GM23338 (cell line): ENCODE measurements at regions not wholly inside any gene's neighbourhood (a gene's known extent, or its start where the extent isn't known, plus 50 kb on each side); places are given as distances from the start of the nearest gene placed in this dataset.

Experiments used
- ATAC-seq: fragments of 200-7000 bp; cut with Tn5 transposase; 3 replicates; pipeline ENCODE4 v1.9.1; 2020
- DNase-seq: peaks from one replicate; pipeline ENCODE4 v3.0.0-alpha.2; 2015; ENCODE audit warnings: low spot score
- H2AFZ ChIP-seq: fragments of 200-600 bp; sonication (generic); 2 replicates; pipeline ENCODE4 v1.8.0; 2016; ENCODE audit warnings: antibody characterized with exemption, mild to moderate bottlenecking, moderate library complexity
- H3F3A ChIP-seq: fragments of 200-600 bp; sonication (generic); replicated peaks from 2 replicates; pipeline ENCODE4 v1.8.0; 2017; ENCODE audit warnings: antibody characterized with exemption, mixed run types, low read depth
- H3K27ac ChIP-seq: fragments of 200-600 bp; sonication (generic); 2 replicates; pipeline ENCODE4 v1.6.1; 2016; ENCODE audit warnings: low read depth
- H3K27me3 ChIP-seq: fragments of 200-600 bp; sonication (generic); 2 replicates; pipeline ENCODE4 v1.8.0; 2016; ENCODE audit warnings: mild to moderate bottlenecking, mixed run types, moderate library complexity; ENCODE audit not compliant: insufficient read depth
- H3K36me3 ChIP-seq: fragments of 200-600 bp; sonication (generic); 2 replicates; pipeline ENCODE4 v1.8.0; 2016; ENCODE audit warnings: mild to moderate bottlenecking; ENCODE audit not compliant: insufficient read depth
- H3K4me1 ChIP-seq: fragments of 200-600 bp; sonication (generic); 2 replicates; pipeline ENCODE4 v1.8.0; 2016; ENCODE audit warnings: mild to moderate bottlenecking, moderate library complexity; ENCODE audit not compliant: insufficient read depth
- H3K4me2 ChIP-seq: fragments of 200-600 bp; sonication (generic); 2 replicates; pipeline ENCODE4 v1.7.1; 2017; ENCODE audit warnings: mixed run types
- H3K4me3 ChIP-seq: fragments of 200-600 bp; sonication (generic); 2 replicates; pipeline ENCODE4 v1.6.1; 2016; ENCODE audit warnings: mixed run types
- H3K79me2 ChIP-seq: fragments of 200-600 bp; sonication (generic); replicated peaks from 2 replicates; pipeline ENCODE4 v1.8.0; 2017; ENCODE audit warnings: mild to moderate bottlenecking; ENCODE audit not compliant: insufficient read depth
- H3K9me2 ChIP-seq: fragments of 200-600 bp; sonication (generic); 2 replicates; pipeline ENCODE4 v1.8.0; 2017; ENCODE audit not compliant: insufficient read depth
- H4K20me1 ChIP-seq: fragments of 200-600 bp; sonication (generic); replicated peaks from 2 replicates; pipeline ENCODE4 v1.8.0; 2017; ENCODE audit warnings: mild to moderate bottlenecking; ENCODE audit not compliant: insufficient read depth
- H3K27ac Mint-ChIP-seq: 2 replicates; pipeline ENCODE4 v1.8.0; 2020; ENCODE audit warnings: inconsistent platforms, mild to moderate bottlenecking, moderate library complexity, mixed read lengths
- H3K27me3 Mint-ChIP-seq: 3 replicates; pipeline ENCODE4 v1.8.0; 2022; ENCODE audit warnings: low read depth, mild to moderate bottlenecking, moderate library complexity, mixed read lengths, inconsistent platforms; ENCODE audit not compliant: insufficient read depth, poor library complexity
- H3K36me3 Mint-ChIP-seq: 3 replicates; pipeline ENCODE4 v1.8.0; 2021; ENCODE audit warnings: low read depth, mild to moderate bottlenecking, inconsistent platforms, moderate library complexity, mixed read lengths
- H3K4me1 Mint-ChIP-seq: 3 replicates; pipeline ENCODE4 v1.8.0; 2020; ENCODE audit warnings: mild to moderate bottlenecking, inconsistent platforms, mixed read lengths
- H3K4me3 Mint-ChIP-seq: 3 replicates; pipeline ENCODE4 v1.8.0; 2021; ENCODE audit warnings: moderate library complexity, mild to moderate bottlenecking, inconsistent platforms, mixed read lengths
- H3K9me3 Mint-ChIP-seq: 3 replicates; pipeline ENCODE4 v1.8.0; 2020; ENCODE audit warnings: moderate library complexity, mild to moderate bottlenecking, inconsistent platforms, mixed read lengths
- CREB1 ChIP-seq: fragments of 250-450 bp; sonication (Bioruptor Pico); IDR thresholded peaks from 2 replicates; pipeline ENCODE4 v1.5.0; 2020; ENCODE audit warnings: low read depth, mild to moderate bottlenecking, moderate library complexity
- CTCF ChIP-seq, 2 experiments: fragments of 200-600 bp in 1 of 2; sonication (generic) in 1 of 2; conservative IDR thresholded peaks; 2 replicates each; pipeline versions ENCODE4 v1.5.1 to v1.6.1; 2016 to 2017; ENCODE audit warnings: antibody characterized with exemption in 2 of 2, low read depth in 2 of 2, mild to moderate bottlenecking in 2 of 2, moderate library complexity in 1 of 2
- EZH2 ChIP-seq: fragments of 200-600 bp; sonication (generic); IDR thresholded peaks from one replicate; pipeline ENCODE4 v1.8.0; 2017; ENCODE audit warnings: antibody characterized with exemption, mild to moderate bottlenecking, low read depth; ENCODE audit not compliant: unreplicated experiment
- EZH2phosphoT487 ChIP-seq: fragments of 200-600 bp; sonication (generic); IDR thresholded peaks from one replicate; pipeline ENCODE4 v1.8.1; 2018; ENCODE audit warnings: antibody characterized with exemption; ENCODE audit not compliant: unreplicated experiment
- JUNB ChIP-seq: IDR thresholded peaks from one replicate; pipeline ENCODE4 v1.6.1; 2016; ENCODE audit warnings: antibody characterized with exemption; ENCODE audit not compliant: unreplicated experiment
- NANOG ChIP-seq: IDR thresholded peaks from 2 replicates; pipeline ENCODE4 v1.6.1; 2016; ENCODE audit warnings: antibody characterized with exemption, borderline replicate concordance
- POLR2AphosphoS5 ChIP-seq: IDR thresholded peaks from 2 replicates; pipeline ENCODE4 v1.6.1; 2016; ENCODE audit warnings: antibody characterized with exemption, low read depth
- REST ChIP-seq: IDR thresholded peaks from one replicate; pipeline ENCODE4 v1.6.1; 2018; ENCODE audit warnings: antibody characterized with exemption; ENCODE audit not compliant: unreplicated experiment
- STAT1 ChIP-seq: IDR thresholded peaks from one replicate; pipeline ENCODE4 v1.6.1; 2016; ENCODE audit warnings: antibody characterized with exemption; ENCODE audit not compliant: unreplicated experiment
- ZNF114 ChIP-seq: fragments of 250-450 bp; sonication (Bioruptor Pico); IDR thresholded peaks from 2 replicates; pipeline ENCODE4 v1.5.0; 2020; ENCODE audit warnings: mild to moderate bottlenecking, moderate library complexity
- ZNF331 ChIP-seq: fragments of 250-450 bp; sonication (Bioruptor Pico); IDR thresholded peaks from 2 replicates; pipeline ENCODE4 v1.5.0; 2020; ENCODE audit warnings: low read depth, mild to moderate bottlenecking, moderate library complexity
- ZNF462 ChIP-seq: fragments of 250-450 bp; sonication (Bioruptor Pico); IDR thresholded peaks from 2 replicates; pipeline ENCODE4 v1.5.0; 2020; ENCODE audit warnings: mild to moderate bottlenecking, moderate library complexity
- TF ChIP-seq, protein P1 (sequence below): IDR thresholded peaks from 2 replicates; pipeline ENCODE4 v1.6.1; 2016; ENCODE audit warnings: antibody characterized with exemption

GRCh38 chr18:78698914-78699313 is 280.7 kb upstream of the SALL3 start:
- H3K4me2 ChIP-seq, result no peak overlapping the region
- no peak overlapping the region for H3K4me3 ChIP-seq
- TF ChIP-seq CREB1 (CRISPR knock-in tag) (no peak), EZH2phosphoT487 (no peak), POLR2AphosphoS5 (no peak), STAT1 (no peak), ZNF114 (CRISPR knock-in tag) (no peak), CTCF (conservative IDR thresholded peaks at IDR 0.05; ENCODE audit: low read depth in 2 of 2) (no peak), NANOG (no peak), ZNF331 (CRISPR knock-in tag) (no peak), JUNB (no peak), ZNF462 (no peak), REST (no peak), EZH2 (no peak)
- TF ChIP-seq, protein P1, sequence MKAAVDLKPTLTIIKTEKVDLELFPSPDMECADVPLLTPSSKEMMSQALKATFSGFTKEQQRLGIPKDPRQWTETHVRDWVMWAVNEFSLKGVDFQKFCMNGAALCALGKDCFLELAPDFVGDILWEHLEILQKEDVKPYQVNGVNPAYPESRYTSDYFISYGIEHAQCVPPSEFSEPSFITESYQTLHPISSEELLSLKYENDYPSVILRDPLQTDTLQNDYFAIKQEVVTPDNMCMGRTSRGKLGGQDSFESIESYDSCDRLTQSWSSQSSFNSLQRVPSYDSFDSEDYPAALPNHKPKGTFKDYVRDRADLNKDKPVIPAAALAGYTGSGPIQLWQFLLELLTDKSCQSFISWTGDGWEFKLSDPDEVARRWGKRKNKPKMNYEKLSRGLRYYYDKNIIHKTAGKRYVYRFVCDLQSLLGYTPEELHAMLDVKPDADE, result no peak
- ATAC-seq, result no peak
- H3K4me3 Mint-ChIP-seq, result no peak overlapping the region
- no peak for DNase-seq
- H3K27ac Mint-ChIP-seq, result no peak overlapping the region
- H3K27me3 Mint-ChIP-seq, result no peaks in the 10 kb centered on the region
- no peaks in the 10 kb centered on the region for H3K27me3 ChIP-seq
- no peaks in the 10 kb centered on the region for H3K9me2 ChIP-seq
- H3K9me3 Mint-ChIP-seq, result peaks cover 96% of the 10 kb centered on the region
- no peaks in the 10 kb centered on the region for H3K79me2 ChIP-seq
- no peak overlapping the region for H3K27ac ChIP-seq
- H3K4me1 Mint-ChIP-seq, result peaks cover 7% of the 10 kb centered on the region; the same call in 2 of the 3 replicates
- H2AFZ ChIP-seq, result no peak overlapping the region
- H3K36me3 Mint-ChIP-seq, result peaks cover 35% of the 10 kb centered on the region
- peaks cover 13% of the 10 kb centered on the region for H3K4me1 ChIP-seq
- no peaks in the 10 kb centered on the region for H3F3A ChIP-seq
- H3K36me3 ChIP-seq, result no peaks in the 10 kb centered on the region
- H4K20me1 ChIP-seq, result no peaks in the 10 kb centered on the region
